Stomach (tissue), 8 donors: ENCODE measurements at regions not wholly inside any gene's neighbourhood (a gene's known extent, or its start where the extent isn't known, plus 50 kb on each side); places are given as distances from the start of the nearest gene placed in this dataset.
A peak's percentile ranks its signal among the peaks of the same experiment; 100 is the strongest.

Experiments used
- DNase-seq, 2 donors: peaks; one replicate each; pipeline versions ENCODE4 v3.0.0 to v3.0.0-alpha.2; 2013 to 2019
- H3K27ac ChIP-seq, 5 donors: fragments of 200-600 bp in 4 of 5; sonication (generic) in 4 of 5; one replicate each; pipeline ENCODE4 v1.5.1; 2013 to 2019; ENCODE audit warnings: mild to moderate bottlenecking in 1 of 5, moderate library complexity in 1 of 5
- H3K27me3 ChIP-seq, 3 donors: fragments of 200-600 bp; sonication (generic); one replicate each; pipeline ENCODE4 v1.5.1; 2017 to 2019; ENCODE audit warnings: mixed run types in 1 of 3
- H3K36me3 ChIP-seq, 4 donors: fragments of 200-600 bp; sonication (generic); 1 replicate in 3 of 4; 2 replicates in 1 of 4; pipeline ENCODE4 v1.5.1; 2016 to 2019
- H3K4me1 ChIP-seq, 4 donors: fragments of 200-600 bp; sonication (generic); one replicate each; pipeline ENCODE4 v1.5.1; 2016 to 2019
- H3K4me3 ChIP-seq, 4 donors: fragments of 200-600 bp; sonication (generic) in 3 of 4; one replicate each; pipeline ENCODE4 v1.5.1; 2016 to 2019; ENCODE audit warnings: mild to moderate bottlenecking in 1 of 4
- H3K9me3 ChIP-seq, 4 donors: fragments of 200-600 bp; sonication (generic); one replicate each; pipeline ENCODE4 v1.5.1; 2016 to 2019
- EP300 ChIP-seq: sonication (generic); formaldehyde crosslinking; IDR thresholded peaks from one replicate; pipeline ENCODE4 v1.6.1; 2017; ENCODE audit warnings: antibody characterized with exemption
- POLR2A ChIP-seq, 4 donors: fragments of 450-650 bp; IDR thresholded peaks; one replicate each; pipeline ENCODE4 v1.6.1; 2016; ENCODE audit warnings: antibody characterized with exemption in 4 of 4, control low read depth in 2 of 4, mild to moderate bottlenecking in 1 of 4, moderate library complexity in 1 of 4
- POLR2AphosphoS5 ChIP-seq, 3 donors: sonication (generic); formaldehyde crosslinking; IDR thresholded peaks; one replicate each; pipeline ENCODE4 v1.6.1; 2016; ENCODE audit warnings: antibody characterized with exemption in 3 of 3
- WGBS, 5 donors: extraction: QIAGEN DNeasy Blood & Tissue Kit in 3 of 5; methylation state at CpG; one replicate each; pipeline versions ENCODE4 v1.1.5 to v1.1.7; 2013 to 2018; 5-methylcytosine and 5-hydroxymethylcytosine counted together
- intact Hi-C: fragments of 100-400 bp; cut with DNase I; formaldehyde crosslinking; loops from one replicate; pipeline ENCODE4 v1.15.1; 2023; ENCODE audit warnings: low total_unique reads
- TF ChIP-seq, protein P1 (sequence below), 7 experiments: fragments of 450-650 bp in 4 of 7; fragments of 200-600 bp in 3 of 7; sonication (generic) in 3 of 7; IDR thresholded peaks; one replicate each; pipeline ENCODE4 v1.5.1; 2016 to 2019; ENCODE audit warnings: antibody characterized with exemption in 7 of 7, control low read depth in 2 of 7, mild to moderate bottlenecking in 1 of 7
- donor health status: healthy with polysubstance abuse.
- donor health status: Bipolar disorder and iron deficiency.
- donor health status: healthy.

DNA sequence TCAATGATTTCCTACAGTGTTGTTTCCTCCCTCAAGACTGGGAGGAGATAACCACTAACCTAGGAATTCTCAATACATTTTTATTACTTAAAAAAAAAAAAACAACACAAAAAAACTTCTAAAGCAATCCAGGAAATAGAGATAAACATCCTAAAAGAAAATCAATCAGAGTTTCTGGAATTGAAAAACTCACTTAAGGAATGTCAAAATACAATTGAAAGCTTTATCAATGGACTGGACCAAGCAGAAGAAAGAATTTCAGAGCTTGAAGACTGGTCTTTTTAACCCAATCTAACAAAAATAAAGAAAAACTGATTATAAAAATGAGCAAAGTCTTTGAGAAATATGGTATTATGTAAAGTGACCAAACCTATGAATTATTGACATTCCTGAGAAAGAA is 394.1 kb downstream of the XPNPEP1 start:
- Histone ChIP-seq H3K36me3 (no peaks in the 10 kb centered on the region), H3K9me3 (peaks cover 0 to 41% (median 33%) of the 10 kb centered on the region in 4 donors), H3K27ac (no peak overlapping the region), H3K27me3 (no peaks in the 10 kb centered on the region), H3K4me3 (no peak overlapping the region), H3K4me1 (no peaks in the 10 kb centered on the region)
- DNase-seq: no peak
- intact Hi-C loops: no loop called here
- TF ChIP-seq POLR2AphosphoS5 (IDR thresholded peaks at IDR 0.05) (no peak), POLR2A (IDR thresholded peaks at IDR 0.05) (no peak), EP300 (no peak)
- TF ChIP-seq, protein P1, sequence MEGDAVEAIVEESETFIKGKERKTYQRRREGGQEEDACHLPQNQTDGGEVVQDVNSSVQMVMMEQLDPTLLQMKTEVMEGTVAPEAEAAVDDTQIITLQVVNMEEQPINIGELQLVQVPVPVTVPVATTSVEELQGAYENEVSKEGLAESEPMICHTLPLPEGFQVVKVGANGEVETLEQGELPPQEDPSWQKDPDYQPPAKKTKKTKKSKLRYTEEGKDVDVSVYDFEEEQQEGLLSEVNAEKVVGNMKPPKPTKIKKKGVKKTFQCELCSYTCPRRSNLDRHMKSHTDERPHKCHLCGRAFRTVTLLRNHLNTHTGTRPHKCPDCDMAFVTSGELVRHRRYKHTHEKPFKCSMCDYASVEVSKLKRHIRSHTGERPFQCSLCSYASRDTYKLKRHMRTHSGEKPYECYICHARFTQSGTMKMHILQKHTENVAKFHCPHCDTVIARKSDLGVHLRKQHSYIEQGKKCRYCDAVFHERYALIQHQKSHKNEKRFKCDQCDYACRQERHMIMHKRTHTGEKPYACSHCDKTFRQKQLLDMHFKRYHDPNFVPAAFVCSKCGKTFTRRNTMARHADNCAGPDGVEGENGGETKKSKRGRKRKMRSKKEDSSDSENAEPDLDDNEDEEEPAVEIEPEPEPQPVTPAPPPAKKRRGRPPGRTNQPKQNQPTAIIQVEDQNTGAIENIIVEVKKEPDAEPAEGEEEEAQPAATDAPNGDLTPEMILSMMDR (IDR thresholded peaks at IDR 0.05): no peak

DNA sequence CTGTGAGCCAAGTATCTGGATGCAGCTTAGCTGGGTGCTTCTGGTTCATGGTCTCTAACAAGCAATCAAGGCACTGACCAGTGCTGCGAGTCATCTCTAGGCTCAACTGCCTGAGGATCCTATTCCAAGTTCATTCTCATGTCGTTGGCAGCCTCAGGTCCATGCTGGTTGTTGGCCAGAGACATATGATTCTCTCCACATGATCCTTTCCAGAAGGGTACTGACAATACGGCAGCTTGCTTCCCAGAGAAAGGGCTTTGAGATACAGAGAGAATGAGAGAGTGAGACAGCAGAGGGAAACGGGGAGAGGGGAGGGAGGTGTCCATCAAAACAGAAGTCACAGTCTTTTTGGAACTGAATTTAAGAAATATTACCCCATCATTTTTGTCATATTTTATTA is 405.6 kb downstream of the XPNPEP1 start:
- DNase-seq: no peak
- Histone ChIP-seq H3K4me1 (no peaks in the 10 kb centered on the region), H3K36me3 (no peaks in the 10 kb centered on the region), H3K9me3 (peaks cover 0 to 3% (median 0%) of the 10 kb centered on the region in 4 donors), H3K27me3 (no peaks in the 10 kb centered on the region), H3K4me3 (no peak overlapping the region), H3K27ac (no peak overlapping the region)
- intact Hi-C loops: no loop called here
- TF ChIP-seq EP300: no peak
- no peak for TF ChIP-seq POLR2AphosphoS5 (IDR thresholded peaks at IDR 0.05)
- TF ChIP-seq, protein P1 (IDR thresholded peaks at IDR 0.05): no peak
- no peak for TF ChIP-seq POLR2A (IDR thresholded peaks at IDR 0.05)
- WGBS, 5 donors: 49 to 73% (median 60%) methylated on average over 4 of the region's 4 CpGs

DNA sequence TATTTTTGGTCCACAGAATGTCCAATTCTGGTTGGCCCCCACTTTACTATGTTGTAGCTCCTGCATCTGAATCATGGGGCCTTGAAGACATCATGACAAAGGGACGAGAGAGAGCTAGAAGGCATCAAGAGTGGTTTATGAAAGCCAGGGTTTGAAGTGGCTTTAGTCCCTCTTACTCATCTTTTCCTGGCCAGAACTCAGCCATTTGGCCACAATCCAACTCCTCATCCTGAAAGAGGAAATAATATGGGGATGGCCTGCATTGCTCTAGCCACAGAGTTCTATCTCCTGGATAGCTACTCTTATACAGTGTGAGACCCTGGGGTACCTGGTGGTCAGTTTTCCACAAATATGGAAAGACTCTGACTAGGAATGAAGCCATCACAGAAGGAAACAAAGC is 418.9 kb downstream of the XPNPEP1 start:
- intact Hi-C loops: no loop called here
- peak in 1 of 2 donors; percentile 12 for DNase-seq
- no peaks in the 10 kb centered on the region for H3K4me1 ChIP-seq
- no peak overlapping the region for H3K4me3 ChIP-seq
- WGBS, 5 donors: 0 to 39% (median 0%) methylated on average over 1 of the region's 1 CpG
- H3K9me3 ChIP-seq: peaks cover 0 to 21% (median 5%) of the 10 kb centered on the region in 4 donors
- no peaks in the 10 kb centered on the region for H3K27me3 ChIP-seq
- TF ChIP-seq POLR2A (IDR thresholded peaks at IDR 0.05) (no peak), EP300 (no peak)
- H3K36me3 ChIP-seq: no peaks in the 10 kb centered on the region
- no peak overlapping the region for H3K27ac ChIP-seq

DNA sequence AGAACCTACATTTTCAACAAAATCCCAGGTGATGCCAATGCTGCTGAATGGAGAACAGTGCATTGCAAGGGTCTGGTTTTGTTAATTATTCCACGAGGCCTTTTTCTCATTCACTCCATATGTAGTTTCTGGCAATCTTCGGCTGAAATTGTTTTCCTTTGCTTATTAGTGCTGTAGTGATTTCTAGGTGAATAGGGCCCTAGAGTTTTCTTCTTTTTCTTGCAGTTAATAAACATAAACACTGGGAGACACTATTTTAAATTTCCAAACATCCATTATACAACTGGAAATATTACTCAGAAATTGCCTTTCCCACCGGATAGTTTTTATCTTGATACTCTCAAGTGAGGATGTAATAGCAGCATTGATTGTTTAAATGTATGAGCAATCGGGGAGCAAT is 435.6 kb downstream of the XPNPEP1 start:
- Histone ChIP-seq H3K27ac (no peak overlapping the region), H3K27me3 (no peaks in the 10 kb centered on the region), H3K4me1 (no peaks in the 10 kb centered on the region), H3K9me3 (peaks cover 0 to 4% (median 2%) of the 10 kb centered on the region in 4 donors), H3K4me3 (no peak overlapping the region), H3K36me3 (no peaks in the 10 kb centered on the region)
- intact Hi-C loops: no loop called here
- WGBS, 5 donors: 66 to 80% (median 79%) methylated on average over 4 of the region's 4 CpGs
- no peak for DNase-seq
- no peak for TF ChIP-seq POLR2AphosphoS5 (IDR thresholded peaks at IDR 0.05)
- no peak for TF ChIP-seq EP300
- TF ChIP-seq POLR2A (IDR thresholded peaks at IDR 0.05): no peak
- TF ChIP-seq, protein P1 (IDR thresholded peaks at IDR 0.05): no peak

DNA sequence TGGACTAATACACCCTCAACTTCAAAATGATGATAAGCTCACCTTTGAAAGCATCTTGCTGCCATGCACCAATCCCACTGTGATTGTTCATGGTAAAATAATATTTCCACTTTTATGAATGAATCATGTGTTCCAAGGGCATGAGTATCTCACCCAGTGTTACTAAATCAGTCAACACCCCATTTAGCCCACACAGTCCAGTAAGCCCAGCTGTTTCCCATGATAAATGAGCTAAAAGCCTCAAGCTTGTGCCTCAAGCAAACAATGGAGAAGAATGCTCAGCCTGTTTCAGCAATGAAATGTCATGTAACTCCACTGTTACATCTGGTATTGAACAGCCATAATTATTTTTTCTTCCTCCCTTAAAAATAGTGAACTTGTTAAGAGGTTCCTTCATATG is 442.5 kb downstream of the XPNPEP1 start:
- peak in 1 of 2 donors; percentile 14 for DNase-seq
- no peaks in the 10 kb centered on the region for H3K9me3 ChIP-seq
- intact Hi-C loops: no loop called here
- no peaks in the 10 kb centered on the region for H3K4me1 ChIP-seq
- H3K36me3 ChIP-seq: no peaks in the 10 kb centered on the region
- no peak overlapping the region for H3K4me3 ChIP-seq
- H3K27me3 ChIP-seq: no peaks in the 10 kb centered on the region
- TF ChIP-seq, protein P1 (IDR thresholded peaks at IDR 0.05): no peak
- no peak for TF ChIP-seq POLR2A (IDR thresholded peaks at IDR 0.05)
- no peak for TF ChIP-seq EP300
- no peak for TF ChIP-seq POLR2AphosphoS5 (IDR thresholded peaks at IDR 0.05)
- H3K27ac ChIP-seq: no peak overlapping the region
